Glutamatergic neuron (in vitro differentiated cells): ENCODE measurements at regions not wholly inside any gene's neighbourhood (a gene's known extent, or its start where the extent isn't known, plus 50 kb on each side); places are given as distances from the start of the nearest gene placed in this dataset.

Experiments used
- DNase-seq: peaks from one replicate; pipeline ENCODE4 v3.0.0; 2022
- H3K27ac Mint-ChIP-seq: one replicate; pipeline ENCODE4 v1.8.0; 2020; ENCODE audit warnings: mild to moderate bottlenecking, mixed read lengths, inconsistent platforms; ENCODE audit not compliant: unreplicated experiment
- H3K27me3 Mint-ChIP-seq: one replicate; pipeline ENCODE4 v1.8.0; 2020; ENCODE audit warnings: mild to moderate bottlenecking, moderate library complexity, mixed read lengths, inconsistent platforms; ENCODE audit not compliant: unreplicated experiment
- H3K36me3 Mint-ChIP-seq: one replicate; pipeline ENCODE4 v1.8.0; 2020; ENCODE audit warnings: mild to moderate bottlenecking, mixed read lengths, inconsistent platforms; ENCODE audit not compliant: unreplicated experiment
- H3K4me1 Mint-ChIP-seq: one replicate; pipeline ENCODE4 v1.8.0; 2020; ENCODE audit warnings: mild to moderate bottlenecking, low read depth, mixed read lengths, inconsistent platforms; ENCODE audit not compliant: unreplicated experiment
- H3K4me3 Mint-ChIP-seq: one replicate; pipeline ENCODE4 v1.8.0; 2020; ENCODE audit warnings: mild to moderate bottlenecking, mixed read lengths, inconsistent platforms; ENCODE audit not compliant: unreplicated experiment
- H3K9me3 Mint-ChIP-seq: one replicate; pipeline ENCODE4 v1.8.0; 2020; ENCODE audit warnings: mild to moderate bottlenecking, moderate library complexity, mixed read lengths, inconsistent platforms; ENCODE audit not compliant: unreplicated experiment
- CTCF ChIP-seq: fragments of 200-600 bp; sonication (generic); IDR thresholded peaks from one replicate; pipeline ENCODE4 v1.5.0; 2021; ENCODE audit not compliant: partially characterized antibody, unreplicated experiment

GRCh38 chr6:71480577-71480976 is 192.0 kb downstream of the OGFRL1 start:
- Mint-ChIP-seq H3K4me1 (no peaks in the 10 kb centered on the region), H3K36me3 (no peaks in the 10 kb centered on the region), H3K9me3 (peaks cover 2% of the 10 kb centered on the region), H3K27ac (no peak overlapping the region), H3K4me3 (no peak overlapping the region), H3K27me3 (no peaks in the 10 kb centered on the region)
- DNase-seq, result no peak
- no peak for TF ChIP-seq CTCF

GRCh38 chr6:71481011-71481410 is 192.4 kb downstream of the OGFRL1 start:
- Mint-ChIP-seq H3K27me3 (no peaks in the 10 kb centered on the region), H3K36me3 (no peaks in the 10 kb centered on the region), H3K4me3 (no peak overlapping the region), H3K9me3 (peaks cover 2% of the 10 kb centered on the region), H3K4me1 (no peaks in the 10 kb centered on the region), H3K27ac (no peak overlapping the region)
- no peak for TF ChIP-seq CTCF
- DNase-seq, result no peak

- no peaks in the 10 kb centered on the region for H3K27me3 Mint-ChIP-seq
- no peaks in the 10 kb centered on the region for H3K36me3 Mint-ChIP-seq
- H3K4me3 Mint-ChIP-seq, result no peak overlapping the region
- no peak for TF ChIP-seq CTCF
- no peaks in the 10 kb centered on the region for H3K4me1 Mint-ChIP-seq
- peaks cover 2% of the 10 kb centered on the region for H3K9me3 Mint-ChIP-seq
- DNase-seq, result no peak
- no peak overlapping the region for H3K27ac Mint-ChIP-seq
These were observed 193.2 kb downstream of the OGFRL1 start for GRCh38 chr6:71481801-71482200.

GRCh38 chr6:71482742-71483141 is 194.1 kb downstream of the OGFRL1 start:
- no peaks in the 10 kb centered on the region for H3K36me3 Mint-ChIP-seq
- H3K4me1 Mint-ChIP-seq, result no peaks in the 10 kb centered on the region
- no peak for DNase-seq
- H3K9me3 Mint-ChIP-seq, result peaks cover 2% of the 10 kb centered on the region
- H3K27me3 Mint-ChIP-seq, result no peaks in the 10 kb centered on the region
- no peak overlapping the region for H3K27ac Mint-ChIP-seq
- no peak for TF ChIP-seq CTCF
- no peak overlapping the region for H3K4me3 Mint-ChIP-seq

GRCh38 chr6:71486461-71486860 is 197.8 kb downstream of the OGFRL1 start:
- H3K36me3 Mint-ChIP-seq, result no peaks in the 10 kb centered on the region
- no peak overlapping the region for H3K27ac Mint-ChIP-seq
- no peak for TF ChIP-seq CTCF
- no peak overlapping the region for H3K4me3 Mint-ChIP-seq
- H3K4me1 Mint-ChIP-seq, result no peaks in the 10 kb centered on the region
- H3K27me3 Mint-ChIP-seq, result no peaks in the 10 kb centered on the region
- no peak for DNase-seq
- peaks cover 1% of the 10 kb centered on the region for H3K9me3 Mint-ChIP-seq
